H1 (cell line): ENCODE measurements at regions not wholly inside any gene's neighbourhood (a gene's known extent, or its start where the extent isn't known, plus 50 kb on each side); places are given as distances from the start of the nearest gene placed in this dataset.

ENCODE experiments used
- CEBPB ChIP-seq: IDR thresholded peaks from 2 replicates; pipeline ENCODE4 v1.6.1; 2012; ENCODE audit warnings: low read depth, low read length
- TF ChIP-seq, protein P1 (sequence below), 3 experiments: IDR thresholded peaks; 1 replicate in 2 of 3; 2 replicates in 1 of 3; pipeline versions ENCODE4 v1.5.1 to v1.6.1; 2011; ENCODE audit warnings: low read length in 3 of 3, mild to moderate bottlenecking in 3 of 3, inconsistent platforms in 2 of 3, low read depth in 1 of 3, moderate library complexity in 1 of 3; ENCODE audit not compliant: insufficient read depth in 1 of 3; ENCODE audit errors: control extremely low read depth in 1 of 3

DNA sequence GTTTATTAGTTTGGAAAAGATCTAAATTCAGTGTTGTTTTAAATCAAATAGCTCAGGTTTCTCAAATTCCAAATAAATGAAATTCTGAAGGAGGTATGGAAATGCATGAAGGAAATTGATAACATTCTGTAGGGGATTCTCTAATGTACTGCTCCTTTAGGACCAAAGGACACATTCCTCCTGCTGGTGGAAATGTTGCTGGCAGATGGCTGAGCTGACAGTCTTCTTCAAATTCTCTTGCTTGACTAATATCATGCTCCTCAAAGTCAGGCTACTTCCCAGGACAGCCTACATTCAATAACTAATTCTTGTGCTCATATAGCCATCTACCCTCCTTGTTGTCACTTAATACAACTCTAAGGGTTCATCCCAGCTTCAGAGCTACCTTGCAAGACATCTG lies 1118.5 kb downstream of the PCDH9 start (continued):
- TF ChIP-seq, protein P1, sequence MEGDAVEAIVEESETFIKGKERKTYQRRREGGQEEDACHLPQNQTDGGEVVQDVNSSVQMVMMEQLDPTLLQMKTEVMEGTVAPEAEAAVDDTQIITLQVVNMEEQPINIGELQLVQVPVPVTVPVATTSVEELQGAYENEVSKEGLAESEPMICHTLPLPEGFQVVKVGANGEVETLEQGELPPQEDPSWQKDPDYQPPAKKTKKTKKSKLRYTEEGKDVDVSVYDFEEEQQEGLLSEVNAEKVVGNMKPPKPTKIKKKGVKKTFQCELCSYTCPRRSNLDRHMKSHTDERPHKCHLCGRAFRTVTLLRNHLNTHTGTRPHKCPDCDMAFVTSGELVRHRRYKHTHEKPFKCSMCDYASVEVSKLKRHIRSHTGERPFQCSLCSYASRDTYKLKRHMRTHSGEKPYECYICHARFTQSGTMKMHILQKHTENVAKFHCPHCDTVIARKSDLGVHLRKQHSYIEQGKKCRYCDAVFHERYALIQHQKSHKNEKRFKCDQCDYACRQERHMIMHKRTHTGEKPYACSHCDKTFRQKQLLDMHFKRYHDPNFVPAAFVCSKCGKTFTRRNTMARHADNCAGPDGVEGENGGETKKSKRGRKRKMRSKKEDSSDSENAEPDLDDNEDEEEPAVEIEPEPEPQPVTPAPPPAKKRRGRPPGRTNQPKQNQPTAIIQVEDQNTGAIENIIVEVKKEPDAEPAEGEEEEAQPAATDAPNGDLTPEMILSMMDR (IDR thresholded peaks at IDR 0.05; ENCODE audit: control extremely low read depth in 1 of 3, insufficient read depth in 1 of 3, low read depth in 1 of 3, low read length in 3 of 3) = peak in 2 of 3 experiments; percentile 9 to 25; a peak in 2 of 4 replicates
- no peak for TF ChIP-seq CEBPB
